ENCODE measurements at regions not wholly inside any gene's neighbourhood (a gene's known extent, or its start where the extent isn't known, plus 50 kb on each side); places are given as distances from the start of the nearest gene placed in this dataset.

- TF ChIP-seq ZBTB40 (IDR thresholded peaks at IDR 0.05) = no peak
- TF ChIP-seq ZBTB40 (CRISPR knock-in tag; IDR thresholded peaks at IDR 0.05) = no peak
- TF ChIP-seq MCM3 (IDR thresholded peaks at IDR 0.05) = no peak
- no peak for TF ChIP-seq ZFP36 (IDR thresholded peaks at IDR 0.05; ENCODE audit: low read depth, low read length, partially characterized antibody)
- peak; percentile 24; the same call in 1 of the 2 replicates for TF ChIP-seq ZNF584 (CRISPR knock-in tag; IDR thresholded peaks at IDR 0.05; ENCODE audit: low read depth)
- TF ChIP-seq BCL6 (CRISPR knock-in tag; IDR thresholded peaks at IDR 0.05) = peak; percentile 86
- peak; percentile 21; the same call in 1 of the 2 replicates for TF ChIP-seq NFIX (CRISPR knock-in tag; IDR thresholded peaks at IDR 0.05; ENCODE audit: low read depth)
- no peak; a peak in 1 of 6 replicates for TF ChIP-seq ZBTB11 (CRISPR knock-in tag; IDR thresholded peaks at IDR 0.05)
- no peak for TF ChIP-seq ZNF184 (CRISPR knock-in tag; IDR thresholded peaks at IDR 0.05)
- TF ChIP-seq ZNF449 (CRISPR knock-in tag; IDR thresholded peaks at IDR 0.05) = peak; percentile 90
- TF ChIP-seq KDM1A (IDR thresholded peaks at IDR 0.05) = peak in 1 of 2 experiments; percentile 13; a peak in 1 of 4 replicates
- TF ChIP-seq CREB3 (tag; conservative IDR thresholded peaks at IDR 0.05; ENCODE audit: low read depth) = peak; percentile 99
These were observed 134.5 kb downstream of the BAMBI start (continued) for GRCh38 chr10:28811639-28812349.
